GM12878 (cell line): ENCODE measurements at regions not wholly inside any gene's neighbourhood (a gene's known extent, or its start where the extent isn't known, plus 50 kb on each side); places are given as distances from the start of the nearest gene placed in this dataset.

Experiments
- HDAC6 ChIP-seq: fragments of 200-600 bp; sonication (generic); IDR thresholded peaks from one replicate; pipeline ENCODE4 v1.8.0; 2017; ENCODE audit warnings: antibody characterized with exemption; ENCODE audit not compliant: unreplicated experiment
- RAD21 ChIP-seq: IDR thresholded peaks from 2 replicates; pipeline ENCODE4 v1.6.1; 2011; ENCODE audit warnings: mild to moderate bottlenecking, low read depth, low read length, moderate library complexity; ENCODE audit not compliant: insufficient read depth
- YY1 ChIP-seq: IDR thresholded peaks from 2 replicates; pipeline ENCODE4 v1.6.1; 2011; ENCODE audit warnings: low read depth, mild to moderate bottlenecking, low read length
- TF ChIP-seq, protein P1 (sequence below), 3 experiments: IDR thresholded peaks in 2 of 3; conservative IDR thresholded peaks in 1 of 3; 2 replicates each; pipeline ENCODE4 v1.5.1; 2011; ENCODE audit warnings: low read depth in 3 of 3, low read length in 3 of 3, mild to moderate bottlenecking in 3 of 3, control low read depth in 2 of 3, moderate library complexity in 2 of 3, inconsistent platforms in 1 of 3, mixed read lengths in 1 of 3; ENCODE audit not compliant: control insufficient read depth in 2 of 3, insufficient read depth in 1 of 3; ENCODE audit errors: extremely low read depth in 1 of 3

DNA sequence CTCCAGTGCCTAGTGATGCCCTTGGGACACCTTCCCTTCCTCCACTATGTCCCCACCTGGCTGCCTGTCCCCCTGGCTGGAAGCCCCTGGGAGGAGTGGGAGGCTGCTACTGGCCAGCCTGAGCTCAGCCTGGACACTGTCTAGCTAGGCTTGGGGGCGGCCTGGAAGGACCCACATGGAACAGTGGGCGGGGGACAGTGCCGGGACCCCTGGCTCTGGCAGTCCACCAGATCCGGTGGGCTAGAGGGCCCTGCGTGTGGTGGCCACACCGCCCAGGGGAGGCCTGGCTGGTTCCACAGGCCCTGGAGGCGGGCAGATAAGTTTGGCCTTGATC, 388.0 kb upstream of the TNRC6C start:
- no peak for TF ChIP-seq HDAC6
- TF ChIP-seq, protein P1, sequence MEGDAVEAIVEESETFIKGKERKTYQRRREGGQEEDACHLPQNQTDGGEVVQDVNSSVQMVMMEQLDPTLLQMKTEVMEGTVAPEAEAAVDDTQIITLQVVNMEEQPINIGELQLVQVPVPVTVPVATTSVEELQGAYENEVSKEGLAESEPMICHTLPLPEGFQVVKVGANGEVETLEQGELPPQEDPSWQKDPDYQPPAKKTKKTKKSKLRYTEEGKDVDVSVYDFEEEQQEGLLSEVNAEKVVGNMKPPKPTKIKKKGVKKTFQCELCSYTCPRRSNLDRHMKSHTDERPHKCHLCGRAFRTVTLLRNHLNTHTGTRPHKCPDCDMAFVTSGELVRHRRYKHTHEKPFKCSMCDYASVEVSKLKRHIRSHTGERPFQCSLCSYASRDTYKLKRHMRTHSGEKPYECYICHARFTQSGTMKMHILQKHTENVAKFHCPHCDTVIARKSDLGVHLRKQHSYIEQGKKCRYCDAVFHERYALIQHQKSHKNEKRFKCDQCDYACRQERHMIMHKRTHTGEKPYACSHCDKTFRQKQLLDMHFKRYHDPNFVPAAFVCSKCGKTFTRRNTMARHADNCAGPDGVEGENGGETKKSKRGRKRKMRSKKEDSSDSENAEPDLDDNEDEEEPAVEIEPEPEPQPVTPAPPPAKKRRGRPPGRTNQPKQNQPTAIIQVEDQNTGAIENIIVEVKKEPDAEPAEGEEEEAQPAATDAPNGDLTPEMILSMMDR (IDR thresholded peaks at IDR 0.05 in 2 of 3, conservative IDR thresholded peaks at IDR 0.05 in 1 of 3; ENCODE audit: control insufficient read depth in 2 of 3, extremely low read depth in 1 of 3, insufficient read depth in 1 of 3, low read depth in 3 of 3, low read length in 3 of 3) = no peak
- TF ChIP-seq RAD21 = no peak
- TF ChIP-seq YY1 = no peak
